MM.1S (cell line): ENCODE measurements at regions not wholly inside any gene's neighbourhood (a gene's known extent, or its start where the extent isn't known, plus 50 kb on each side); places are given as distances from the start of the nearest gene placed in this dataset.

Source experiments
- DNase-seq: peaks from one replicate; pipeline ENCODE4 v3.0.0-alpha.2; 2015
- H2AFZ ChIP-seq: fragments of 300-600 bp; sonication (generic); 2 replicates; pipeline ENCODE4 v1.6.0; 2016; ENCODE audit warnings: antibody characterized with exemption, low read length
- H3F3A ChIP-seq: fragments of 300-600 bp; sonication (generic); 2 replicates; pipeline ENCODE4 v1.6.1; 2016; ENCODE audit warnings: mild to moderate bottlenecking, antibody characterized with exemption, low read length, moderate library complexity, mixed read lengths; ENCODE audit not compliant: insufficient read depth
- H3K27ac ChIP-seq: fragments of 300-600 bp; sonication (generic); 2 replicates; pipeline ENCODE4 v1.5.1; 2016; ENCODE audit warnings: mild to moderate bottlenecking, low read length
- H3K27me3 ChIP-seq: fragments of 300-600 bp; sonication (generic); replicated peaks from 2 replicates; pipeline ENCODE4 v1.6.0; 2016; ENCODE audit warnings: low read length; ENCODE audit not compliant: insufficient read depth
- H3K36me3 ChIP-seq: fragments of 300-600 bp; sonication (generic); replicated peaks from 2 replicates; pipeline ENCODE4 v1.6.1; 2016; ENCODE audit warnings: mild to moderate bottlenecking, low read length, mixed read lengths; ENCODE audit not compliant: insufficient read depth
- H3K4me1 ChIP-seq: fragments of 300-600 bp; sonication (generic); 2 replicates; pipeline ENCODE4 v1.6.1; 2016; ENCODE audit warnings: low read length, mixed read lengths
- H3K4me2 ChIP-seq: fragments of 300-600 bp; sonication (generic); 2 replicates; pipeline ENCODE4 v1.6.0; 2016; ENCODE audit warnings: low read depth, low read length
- H3K4me3 ChIP-seq: fragments of 300-600 bp; sonication (generic); 2 replicates; pipeline ENCODE4 v1.5.1; 2016; ENCODE audit warnings: low read length, mixed read lengths
- H3K79me2 ChIP-seq: fragments of 300-600 bp; sonication (generic); 2 replicates; pipeline ENCODE4 v1.6.1; 2016; ENCODE audit warnings: mixed run types, low read length, mixed read lengths
- H3K9ac ChIP-seq: fragments of 300-600 bp; sonication (generic); 2 replicates; pipeline ENCODE4 v1.6.1; 2016; ENCODE audit warnings: low read length, mixed read lengths
- H3K9me2 ChIP-seq: fragments of 300-600 bp; sonication (generic); replicated peaks from 2 replicates; pipeline ENCODE4 v1.6.1; 2016; ENCODE audit warnings: mild to moderate bottlenecking, low read length, mixed read lengths; ENCODE audit not compliant: insufficient read depth
- H3K9me3 ChIP-seq: fragments of 300-600 bp; sonication (generic); replicated peaks from 2 replicates; pipeline ENCODE4 v1.6.1; 2016; ENCODE audit warnings: mild to moderate bottlenecking, low read length, mixed read lengths; ENCODE audit not compliant: insufficient read depth
- H4K20me1 ChIP-seq: fragments of 300-600 bp; sonication (generic); 2 replicates; pipeline ENCODE4 v1.6.1; 2016; ENCODE audit warnings: mild to moderate bottlenecking, low read length, moderate library complexity, mixed read lengths; ENCODE audit not compliant: insufficient read depth
- CTCF ChIP-seq: fragments of 300-600 bp; sonication (generic); IDR thresholded peaks from 2 replicates; pipeline ENCODE4 v1.5.1; 2016; ENCODE audit warnings: antibody characterized with exemption, low read length, mixed read lengths
- EZH2 ChIP-seq: fragments of 300-600 bp; sonication (generic); optimal IDR thresholded peaks from 2 replicates; pipeline ENCODE3; 2017; ENCODE audit warnings: low read depth, mild to moderate bottlenecking, antibody characterized with exemption, low read length, mixed read lengths
- EZH2phosphoT487 ChIP-seq: fragments of 300-600 bp; sonication (generic); IDR thresholded peaks from 2 replicates; pipeline ENCODE4 v1.6.1; 2018; ENCODE audit warnings: antibody characterized with exemption, low read length

GRCh38 chr2:140154271-140154670, 1374.1 kb upstream of the NXPH2 start:
- Histone ChIP-seq H3K79me2 (no peaks in the 10 kb centered on the region), H2AFZ (no peak overlapping the region), H3K4me2 (no peak overlapping the region), H3K9me3 (no peaks in the 10 kb centered on the region), H3K27me3 (no peaks in the 10 kb centered on the region), H3K27ac (no peak overlapping the region), H3K4me3 (no peak overlapping the region), H3K4me1 (no peaks in the 10 kb centered on the region), H3K9ac (no peak overlapping the region), H3F3A (no peaks in the 10 kb centered on the region), H3K9me2 (no peaks in the 10 kb centered on the region), H3K36me3 (no peaks in the 10 kb centered on the region), H4K20me1 (no peaks in the 10 kb centered on the region)
- TF ChIP-seq EZH2phosphoT487 (no peak), EZH2 (no peak), CTCF (no peak)
- no peak for DNase-seq

GRCh38 chr2:140144611-140145010, 1364.4 kb upstream of the NXPH2 start:
- Histone ChIP-seq H3K27ac (no peak overlapping the region), H3K27me3 (no peaks in the 10 kb centered on the region), H3F3A (no peaks in the 10 kb centered on the region), H3K4me1 (no peaks in the 10 kb centered on the region), H2AFZ (no peak overlapping the region), H3K9me2 (no peaks in the 10 kb centered on the region), H3K36me3 (no peaks in the 10 kb centered on the region), H3K79me2 (no peaks in the 10 kb centered on the region), H4K20me1 (no peaks in the 10 kb centered on the region), H3K4me3 (no peak overlapping the region), H3K9me3 (no peaks in the 10 kb centered on the region), H3K4me2 (no peak overlapping the region), H3K9ac (no peak overlapping the region)
- TF ChIP-seq CTCF (no peak), EZH2phosphoT487 (no peak), EZH2 (no peak)
- DNase-seq, result no peak

GRCh38 chr2:140138736-140139135, 1358.5 kb upstream of the NXPH2 start:
- Histone ChIP-seq H3K9me2 (no peaks in the 10 kb centered on the region), H4K20me1 (no peaks in the 10 kb centered on the region), H3K79me2 (no peaks in the 10 kb centered on the region), H3K27ac (no peak overlapping the region), H3K4me3 (no peak overlapping the region), H3K9ac (no peak overlapping the region), H2AFZ (no peak overlapping the region), H3F3A (no peaks in the 10 kb centered on the region), H3K4me2 (no peak overlapping the region), H3K4me1 (no peaks in the 10 kb centered on the region), H3K36me3 (no peaks in the 10 kb centered on the region), H3K9me3 (no peaks in the 10 kb centered on the region), H3K27me3 (no peaks in the 10 kb centered on the region)
- no peak for DNase-seq
- TF ChIP-seq CTCF, result no peak
- TF ChIP-seq EZH2phosphoT487, result no peak
- TF ChIP-seq EZH2, result no peak
